HEK293 (cell line): ENCODE measurements at regions not wholly inside any gene's neighbourhood (a gene's known extent, or its start where the extent isn't known, plus 50 kb on each side); places are given as distances from the start of the nearest gene placed in this dataset.

Experiments used
- CTCF ChIA-PET: fragments of 350-600 bp; formaldehyde crosslinking; extraction: SDS; loops from one replicate; lab custom pipeline; 2021; ENCODE audit warnings: antibody characterized with exemption; lab: Yijun Ruan, JAX
- POLR2A ChIA-PET: fragments of 300-600 bp; formaldehyde crosslinking; extraction: SDS; loops from one replicate; lab custom pipeline; 2020; ENCODE audit warnings: antibody characterized with exemption, inconsistent platforms; lab: Yijun Ruan, JAX
- H3K27ac ChIP-seq: fragments of 200-500 bp; sonication (Bioruptor generic); 2 replicates; pipeline ENCODE4 v1.5.1; 2014; ENCODE audit warnings: low read depth, low read length, control low read depth, inconsistent platforms; ENCODE audit errors: extremely low read depth
- H3K36me3 ChIP-seq, 2 experiments: fragments of 200-500 bp in 1 of 2; sonication (Bioruptor generic) in 1 of 2; 1 replicate in 1 of 2; 2 replicates in 1 of 2; pipeline ENCODE4 v1.5.1; 2014 to 2017; ENCODE audit warnings: inconsistent platforms in 2 of 2, low read length in 2 of 2; ENCODE audit not compliant: control insufficient read depth in 2 of 2, insufficient read depth in 1 of 2
- H3K4me1 ChIP-seq: fragments of 200-500 bp; sonication (Bioruptor generic); 2 replicates; pipeline ENCODE4 v1.5.1; 2014; ENCODE audit warnings: mild to moderate bottlenecking, low read length, inconsistent platforms; ENCODE audit not compliant: control insufficient read depth, insufficient read depth
- H3K4me3 ChIP-seq: 2 replicates; pipeline ENCODE4 v1.5.1; 2011; ENCODE audit warnings: low read depth, mild to moderate bottlenecking, control low read depth, low read length, moderate library complexity
- H3K9me3 ChIP-seq: fragments of 200-500 bp; sonication (Bioruptor generic); 2 replicates; pipeline ENCODE4 v1.5.1; 2014; ENCODE audit warnings: low read depth, low read length, inconsistent platforms; ENCODE audit not compliant: control insufficient read depth, insufficient read depth
- FEZF1 ChIP-seq: fragments of 450-650 bp; formaldehyde crosslinking; IDR thresholded peaks from 2 replicates; pipeline ENCODE4 v1.5.1; 2016; ENCODE audit warnings: missing biosample characterization, missing genetic modification characterization
- GLIS1 ChIP-seq: fragments of 450-650 bp; formaldehyde crosslinking; IDR thresholded peaks from 2 replicates; pipeline ENCODE4 v1.5.1; 2016; ENCODE audit warnings: missing biosample characterization, missing genetic modification characterization
- GLIS2 ChIP-seq: fragments of 450-650 bp; formaldehyde crosslinking; IDR thresholded peaks from 2 replicates; pipeline ENCODE4 v1.5.1; 2016; ENCODE audit warnings: missing biosample characterization, missing genetic modification characterization
- HOXC10 ChIP-seq: sonication (generic); formaldehyde crosslinking; IDR thresholded peaks from 2 replicates; pipeline ENCODE4 v1.8.1; 2023; ENCODE audit warnings: mild to moderate bottlenecking, missing genetic modification reagents
- HOXD13 ChIP-seq: sonication (generic); formaldehyde crosslinking; IDR thresholded peaks from 2 replicates; pipeline ENCODE4 v1.8.0; 2022; ENCODE audit warnings: missing genetic modification reagents, borderline replicate concordance
- IKZF3 ChIP-seq: fragments of 450-650 bp; IDR thresholded peaks from 2 replicates; pipeline ENCODE4 v1.5.0; 2018; ENCODE audit warnings: missing biosample characterization, mild to moderate bottlenecking, missing genetic modification characterization, moderate library complexity
- PRDM1 ChIP-seq: fragments of 450-650 bp; formaldehyde crosslinking; IDR thresholded peaks from 2 replicates; pipeline ENCODE4; 2016; ENCODE audit warnings: missing biosample characterization, missing genetic modification characterization
- TCF7L2 ChIP-seq: IDR thresholded peaks from 2 replicates; pipeline ENCODE4 v1.6.1; 2011; ENCODE audit warnings: low read depth, mild to moderate bottlenecking, inconsistent platforms, low read length, moderate library complexity, borderline replicate concordance
- WT1 ChIP-seq: fragments of 450-650 bp; formaldehyde crosslinking; IDR thresholded peaks from 2 replicates; pipeline ENCODE4 v1.5.1; 2016; ENCODE audit warnings: missing biosample characterization, missing genetic modification characterization
- ZBTB48 ChIP-seq: fragments of 450-650 bp; formaldehyde crosslinking; IDR thresholded peaks from 2 replicates; pipeline ENCODE4 v1.5.1; 2016; ENCODE audit warnings: missing biosample characterization, missing genetic modification characterization
- ZEB2 ChIP-seq: fragments of 450-650 bp; formaldehyde crosslinking; IDR thresholded peaks from 2 replicates; pipeline ENCODE4 v1.5.1; 2016; ENCODE audit warnings: missing biosample characterization, missing genetic modification characterization
- ZNF10 ChIP-seq: fragments of 450-650 bp; formaldehyde crosslinking; IDR thresholded peaks from 2 replicates; pipeline ENCODE4 v1.5.1; 2017; ENCODE audit warnings: missing biosample characterization, missing genetic modification characterization
- ZNF175 ChIP-seq: fragments of 450-650 bp; formaldehyde crosslinking; IDR thresholded peaks from 2 replicates; pipeline ENCODE4 v1.5.1; 2016; ENCODE audit warnings: missing biosample characterization, missing genetic modification characterization
- ZNF335 ChIP-seq: fragments of 450-650 bp; formaldehyde crosslinking; conservative IDR thresholded peaks from 2 replicates; pipeline ENCODE4 v1.5.1; 2016; ENCODE audit warnings: missing biosample characterization, missing genetic modification characterization
- ZNF555 ChIP-seq: fragments of 450-650 bp; formaldehyde crosslinking; conservative IDR thresholded peaks from 2 replicates; pipeline ENCODE4 v1.5.1; 2017; ENCODE audit warnings: missing biosample characterization, mild to moderate bottlenecking, missing genetic modification characterization, inconsistent platforms
- ZNF558 ChIP-seq: fragments of 450-650 bp; formaldehyde crosslinking; IDR thresholded peaks from 2 replicates; pipeline ENCODE4 v1.5.1; 2016; ENCODE audit warnings: missing biosample characterization, missing genetic modification characterization
- ZNF560 ChIP-seq: fragments of 450-650 bp; formaldehyde crosslinking; IDR thresholded peaks from 2 replicates; pipeline ENCODE4 v1.5.1; 2017; ENCODE audit warnings: missing biosample characterization, missing genetic modification characterization, borderline replicate concordance
- ZNF585B ChIP-seq: fragments of 450-650 bp; formaldehyde crosslinking; IDR thresholded peaks from 2 replicates; pipeline ENCODE4 v1.5.1; 2016; ENCODE audit warnings: missing biosample characterization, missing genetic modification characterization
- ZNF692 ChIP-seq: fragments of 450-650 bp; formaldehyde crosslinking; IDR thresholded peaks from 2 replicates; pipeline ENCODE4 v1.5.1; 2016; ENCODE audit warnings: missing biosample characterization, missing genetic modification characterization
- ZNF704 ChIP-seq: fragments of 450-650 bp; formaldehyde crosslinking; IDR thresholded peaks from 2 replicates; pipeline ENCODE4 v1.5.1; 2016; ENCODE audit warnings: missing biosample characterization, missing genetic modification characterization
- ZNF777 ChIP-seq: fragments of 450-650 bp; formaldehyde crosslinking; IDR thresholded peaks from 2 replicates; pipeline ENCODE4 v1.5.1; 2017; ENCODE audit warnings: missing biosample characterization, missing genetic modification characterization, borderline replicate concordance
- ZNF785 ChIP-seq: fragments of 450-650 bp; formaldehyde crosslinking; IDR thresholded peaks from 2 replicates; pipeline ENCODE4 v1.5.1; 2016; ENCODE audit warnings: missing biosample characterization, missing genetic modification characterization
- ZNF791 ChIP-seq: fragments of 450-650 bp; formaldehyde crosslinking; IDR thresholded peaks from 2 replicates; pipeline ENCODE4 v1.5.1; 2016; ENCODE audit warnings: missing biosample characterization, missing genetic modification characterization
- ZNF837 ChIP-seq: fragments of 450-650 bp; formaldehyde crosslinking; IDR thresholded peaks from 2 replicates; pipeline ENCODE4 v1.5.1; 2016; ENCODE audit warnings: missing biosample characterization, missing genetic modification characterization
- ZNF843 ChIP-seq: fragments of 450-650 bp; formaldehyde crosslinking; IDR thresholded peaks from 2 replicates; pipeline ENCODE4 v1.5.1; 2016; ENCODE audit warnings: missing biosample characterization, missing genetic modification characterization
- TF ChIP-seq, protein P1 (sequence below): fragments of 450-650 bp; formaldehyde crosslinking; IDR thresholded peaks from 2 replicates; pipeline ENCODE4 v1.5.1; 2016; ENCODE audit warnings: missing biosample characterization, missing genetic modification characterization, low read depth
- TF ChIP-seq, protein P2 (sequence below): fragments of 450-650 bp; formaldehyde crosslinking; IDR thresholded peaks from 2 replicates; pipeline ENCODE4 v1.5.1; 2016; ENCODE audit warnings: missing biosample characterization, missing genetic modification characterization
- TF ChIP-seq, protein P3 (sequence below): fragments of 450-650 bp; formaldehyde crosslinking; IDR thresholded peaks from 2 replicates; pipeline ENCODE4 v1.5.1; 2017; ENCODE audit warnings: missing biosample characterization, missing genetic modification characterization
- TF ChIP-seq, protein P4 (sequence below): fragments of 450-650 bp; formaldehyde crosslinking; IDR thresholded peaks from 2 replicates; pipeline ENCODE4 v1.5.1; 2017; ENCODE audit warnings: missing biosample characterization, missing genetic modification characterization
- TF ChIP-seq, protein P5 (sequence below): fragments of 450-650 bp; formaldehyde crosslinking; IDR thresholded peaks from 2 replicates; pipeline ENCODE4 v1.5.1; 2016; ENCODE audit warnings: missing biosample characterization, missing genetic modification characterization

- Histone ChIP-seq H3K4me1 (peaks cover 17% of the 10 kb centered on the region), H3K4me3 (no peak overlapping the region), H3K36me3 (no peaks in the 10 kb centered on the region), H3K27ac (peak overlapping the region; percentile 80), H3K9me3 (no peaks in the 10 kb centered on the region)
- ChIA-PET CTCF (no interaction called here), POLR2A (no interaction called here)
- TF ChIP-seq WT1 (tag by site-specific recombination), result peak; percentile 71
- TF ChIP-seq ZNF10, result peak; percentile 22; the same call in 1 of the 2 replicates
- 0 out of 2 replicates have a peak, but pooled peaks have one; percentile 22 for TF ChIP-seq HOXD13 (CRISPR knock-in tag)
- TF ChIP-seq FEZF1 (tag by site-specific recombination), result peak; percentile 65
- no peak for TF ChIP-seq ZNF335 (tag by site-specific recombination)
- TF ChIP-seq ZNF692, result 0 out of 2 replicates have a peak, but pooled peaks have one; percentile 6
- TF ChIP-seq, protein P1, sequence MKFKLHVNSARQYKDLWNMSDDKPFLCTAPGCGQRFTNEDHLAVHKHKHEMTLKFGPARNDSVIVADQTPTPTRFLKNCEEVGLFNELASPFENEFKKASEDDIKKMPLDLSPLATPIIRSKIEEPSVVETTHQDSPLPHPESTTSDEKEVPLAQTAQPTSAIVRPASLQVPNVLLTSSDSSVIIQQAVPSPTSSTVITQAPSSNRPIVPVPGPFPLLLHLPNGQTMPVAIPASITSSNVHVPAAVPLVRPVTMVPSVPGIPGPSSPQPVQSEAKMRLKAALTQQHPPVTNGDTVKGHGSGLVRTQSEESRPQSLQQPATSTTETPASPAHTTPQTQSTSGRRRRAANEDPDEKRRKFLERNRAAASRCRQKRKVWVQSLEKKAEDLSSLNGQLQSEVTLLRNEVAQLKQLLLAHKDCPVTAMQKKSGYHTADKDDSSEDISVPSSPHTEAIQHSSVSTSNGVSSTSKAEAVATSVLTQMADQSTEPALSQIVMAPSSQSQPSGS, result peak; percentile 62
- TF ChIP-seq ZNF837 (tag by site-specific recombination), result no peak
- no peak for TF ChIP-seq ZNF175
- TF ChIP-seq HOXC10 (CRISPR knock-in tag), result no peak
- TF ChIP-seq, protein P2, sequence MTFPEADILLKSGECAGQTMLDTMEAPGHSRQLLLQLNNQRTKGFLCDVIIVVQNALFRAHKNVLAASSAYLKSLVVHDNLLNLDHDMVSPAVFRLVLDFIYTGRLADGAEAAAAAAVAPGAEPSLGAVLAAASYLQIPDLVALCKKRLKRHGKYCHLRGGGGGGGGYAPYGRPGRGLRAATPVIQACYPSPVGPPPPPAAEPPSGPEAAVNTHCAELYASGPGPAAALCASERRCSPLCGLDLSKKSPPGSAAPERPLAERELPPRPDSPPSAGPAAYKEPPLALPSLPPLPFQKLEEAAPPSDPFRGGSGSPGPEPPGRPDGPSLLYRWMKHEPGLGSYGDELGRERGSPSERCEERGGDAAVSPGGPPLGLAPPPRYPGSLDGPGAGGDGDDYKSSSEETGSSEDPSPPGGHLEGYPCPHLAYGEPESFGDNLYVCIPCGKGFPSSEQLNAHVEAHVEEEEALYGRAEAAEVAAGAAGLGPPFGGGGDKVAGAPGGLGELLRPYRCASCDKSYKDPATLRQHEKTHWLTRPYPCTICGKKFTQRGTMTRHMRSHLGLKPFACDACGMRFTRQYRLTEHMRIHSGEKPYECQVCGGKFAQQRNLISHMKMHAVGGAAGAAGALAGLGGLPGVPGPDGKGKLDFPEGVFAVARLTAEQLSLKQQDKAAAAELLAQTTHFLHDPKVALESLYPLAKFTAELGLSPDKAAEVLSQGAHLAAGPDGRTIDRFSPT (tag by site-specific recombination), result peak; percentile 38; the same call in 1 of the 2 replicates
- TF ChIP-seq ZEB2, result no peak
- TF ChIP-seq ZNF843 (tag by site-specific recombination), result peak; percentile 75
- TF ChIP-seq TCF7L2, result peak; percentile 31
- TF ChIP-seq ZNF704 (tag by site-specific recombination), result no peak
- no peak for TF ChIP-seq ZNF777 (tag by site-specific recombination)
- TF ChIP-seq, protein P3, sequence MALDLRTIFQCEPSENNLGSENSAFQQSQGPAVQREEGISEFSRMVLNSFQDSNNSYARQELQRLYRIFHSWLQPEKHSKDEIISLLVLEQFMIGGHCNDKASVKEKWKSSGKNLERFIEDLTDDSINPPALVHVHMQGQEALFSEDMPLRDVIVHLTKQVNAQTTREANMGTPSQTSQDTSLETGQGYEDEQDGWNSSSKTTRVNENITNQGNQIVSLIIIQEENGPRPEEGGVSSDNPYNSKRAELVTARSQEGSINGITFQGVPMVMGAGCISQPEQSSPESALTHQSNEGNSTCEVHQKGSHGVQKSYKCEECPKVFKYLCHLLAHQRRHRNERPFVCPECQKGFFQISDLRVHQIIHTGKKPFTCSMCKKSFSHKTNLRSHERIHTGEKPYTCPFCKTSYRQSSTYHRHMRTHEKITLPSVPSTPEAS (tag by site-specific recombination), result no peak
- TF ChIP-seq ZBTB48 (tag by site-specific recombination), result peak; percentile 62; the same call in 1 of the 2 replicates
- TF ChIP-seq, protein P4, sequence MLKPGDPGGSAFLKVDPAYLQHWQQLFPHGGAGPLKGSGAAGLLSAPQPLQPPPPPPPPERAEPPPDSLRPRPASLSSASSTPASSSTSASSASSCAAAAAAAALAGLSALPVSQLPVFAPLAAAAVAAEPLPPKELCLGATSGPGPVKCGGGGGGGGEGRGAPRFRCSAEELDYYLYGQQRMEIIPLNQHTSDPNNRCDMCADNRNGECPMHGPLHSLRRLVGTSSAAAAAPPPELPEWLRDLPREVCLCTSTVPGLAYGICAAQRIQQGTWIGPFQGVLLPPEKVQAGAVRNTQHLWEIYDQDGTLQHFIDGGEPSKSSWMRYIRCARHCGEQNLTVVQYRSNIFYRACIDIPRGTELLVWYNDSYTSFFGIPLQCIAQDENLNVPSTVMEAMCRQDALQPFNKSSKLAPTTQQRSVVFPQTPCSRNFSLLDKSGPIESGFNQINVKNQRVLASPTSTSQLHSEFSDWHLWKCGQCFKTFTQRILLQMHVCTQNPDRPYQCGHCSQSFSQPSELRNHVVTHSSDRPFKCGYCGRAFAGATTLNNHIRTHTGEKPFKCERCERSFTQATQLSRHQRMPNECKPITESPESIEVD (tag by site-specific recombination), result peak; percentile 95
- TF ChIP-seq ZNF785 (tag by site-specific recombination), result no peak
- TF ChIP-seq GLIS1, result no peak
- no peak for TF ChIP-seq ZNF585B (tag by site-specific recombination)
- no peak for TF ChIP-seq ZNF555 (tag by site-specific recombination)
- TF ChIP-seq GLIS2, result no peak
- TF ChIP-seq IKZF3 (tag by site-specific recombination), result peak; percentile 62; the same call in 1 of the 2 replicates
- TF ChIP-seq ZNF560 (tag by site-specific recombination), result no peak
- TF ChIP-seq ZNF558 (tag by site-specific recombination), result no peak
- TF ChIP-seq ZNF791 (tag by site-specific recombination), result no peak
- TF ChIP-seq, protein P5, sequence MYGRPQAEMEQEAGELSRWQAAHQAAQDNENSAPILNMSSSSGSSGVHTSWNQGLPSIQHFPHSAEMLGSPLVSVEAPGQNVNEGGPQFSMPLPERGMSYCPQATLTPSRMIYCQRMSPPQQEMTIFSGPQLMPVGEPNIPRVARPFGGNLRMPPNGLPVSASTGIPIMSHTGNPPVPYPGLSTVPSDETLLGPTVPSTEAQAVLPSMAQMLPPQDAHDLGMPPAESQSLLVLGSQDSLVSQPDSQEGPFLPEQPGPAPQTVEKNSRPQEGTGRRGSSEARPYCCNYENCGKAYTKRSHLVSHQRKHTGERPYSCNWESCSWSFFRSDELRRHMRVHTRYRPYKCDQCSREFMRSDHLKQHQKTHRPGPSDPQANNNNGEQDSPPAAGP (tag by site-specific recombination), result no peak
- TF ChIP-seq PRDM1 (tag by site-specific recombination), result no peak
Observed at GRCh38 chr5:159713254-159713653, 203.0 kb upstream of the ADRA1B start.
